ENCODE measurements at regions not wholly inside any gene's neighbourhood (a gene's known extent, or its start where the extent isn't known, plus 50 kb on each side); places are given as distances from the start of the nearest gene placed in this dataset.

DNA sequence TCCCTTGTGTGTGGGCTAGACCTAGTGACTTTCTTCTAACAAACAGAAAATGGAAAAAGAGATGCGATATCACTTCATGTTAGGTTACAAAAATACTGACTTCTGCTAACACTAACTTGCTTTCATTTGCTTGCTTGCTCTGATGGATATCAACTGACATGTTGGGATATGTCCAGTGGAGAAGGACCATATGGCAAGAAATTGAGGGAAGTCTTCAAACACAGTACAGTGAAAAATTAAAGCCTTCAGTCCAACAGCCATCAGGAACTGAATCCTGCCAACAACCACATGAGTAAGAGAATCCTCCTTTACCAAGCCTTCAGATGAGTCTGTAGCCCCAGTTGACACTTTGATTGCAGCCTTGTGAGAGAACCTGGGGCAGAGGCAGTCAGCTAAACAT is 143.9 kb downstream of the MAIP1 start:
- TF ChIP-seq, protein P1, sequence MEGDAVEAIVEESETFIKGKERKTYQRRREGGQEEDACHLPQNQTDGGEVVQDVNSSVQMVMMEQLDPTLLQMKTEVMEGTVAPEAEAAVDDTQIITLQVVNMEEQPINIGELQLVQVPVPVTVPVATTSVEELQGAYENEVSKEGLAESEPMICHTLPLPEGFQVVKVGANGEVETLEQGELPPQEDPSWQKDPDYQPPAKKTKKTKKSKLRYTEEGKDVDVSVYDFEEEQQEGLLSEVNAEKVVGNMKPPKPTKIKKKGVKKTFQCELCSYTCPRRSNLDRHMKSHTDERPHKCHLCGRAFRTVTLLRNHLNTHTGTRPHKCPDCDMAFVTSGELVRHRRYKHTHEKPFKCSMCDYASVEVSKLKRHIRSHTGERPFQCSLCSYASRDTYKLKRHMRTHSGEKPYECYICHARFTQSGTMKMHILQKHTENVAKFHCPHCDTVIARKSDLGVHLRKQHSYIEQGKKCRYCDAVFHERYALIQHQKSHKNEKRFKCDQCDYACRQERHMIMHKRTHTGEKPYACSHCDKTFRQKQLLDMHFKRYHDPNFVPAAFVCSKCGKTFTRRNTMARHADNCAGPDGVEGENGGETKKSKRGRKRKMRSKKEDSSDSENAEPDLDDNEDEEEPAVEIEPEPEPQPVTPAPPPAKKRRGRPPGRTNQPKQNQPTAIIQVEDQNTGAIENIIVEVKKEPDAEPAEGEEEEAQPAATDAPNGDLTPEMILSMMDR (IDR thresholded peaks at IDR 0.05): no peak
- no peak for TF ChIP-seq POLR2A (IDR thresholded peaks at IDR 0.05)

Measured in uterus (tissue), 2 donors.